ENCODE measurements at regions not wholly inside any gene's neighbourhood (a gene's known extent, or its start where the extent isn't known, plus 50 kb on each side); places are given as distances from the start of the nearest gene placed in this dataset.

- TF ChIP-seq CTCF (IDR thresholded peaks at IDR 0.05): no peak
- TF ChIP-seq POLR2A (IDR thresholded peaks at IDR 0.05): no peak
Observed at GRCh38 chr2:8271461-8271860, 410.4 kb upstream of the ID2 start.
